HG03280 (cell line): ENCODE measurements at regions not wholly inside any gene's neighbourhood (a gene's known extent, or its start where the extent isn't known, plus 50 kb on each side); places are given as distances from the start of the nearest gene placed in this dataset.
"Not testable (repeated sequence)": the region's sequence is repeated elsewhere in the genome, so short reads cannot be mapped to it uniquely, and the experiment has no call there.

Experiments
- ATAC-seq: cut with Tn5 transposase; IDR thresholded peaks from one replicate; pipeline ENCODE4 v1.9.1; 2021; ENCODE audit warnings: mild to moderate bottlenecking, moderate library complexity; ENCODE audit not compliant: unreplicated experiment

- no peak for ATAC-seq
These were observed 150.5 kb downstream of the LYPLAL1 start for GRCh38 chr1:219324171-219324570.

- no peak for ATAC-seq
These were observed 149.7 kb downstream of the LYPLAL1 start for GRCh38 chr1:219323426-219323825.

GRCh38 chr1:219322766-219323165 is 149.1 kb downstream of the LYPLAL1 start:
- ATAC-seq, result no peak

GRCh38 chr1:219320563-219320962 is 146.9 kb downstream of the LYPLAL1 start:
- not testable (repeated sequence) for ATAC-seq

GRCh38 chr1:219318826-219319225 is 145.1 kb downstream of the LYPLAL1 start:
- no peak for ATAC-seq

- no peak for ATAC-seq
These were observed 144.2 kb downstream of the LYPLAL1 start for GRCh38 chr1:219317762-219318353.

GRCh38 chr1:219316066-219316465 is 142.4 kb downstream of the LYPLAL1 start:
- no peak for ATAC-seq

GRCh38 chr1:219313961-219314360 is 140.3 kb downstream of the LYPLAL1 start:
- ATAC-seq, result no peak

- ATAC-seq, result no peak
These were observed 139.3 kb downstream of the LYPLAL1 start for GRCh38 chr1:219312967-219313366.

GRCh38 chr1:219310181-219310728 is 136.6 kb downstream of the LYPLAL1 start:
- ATAC-seq, result no peak

- ATAC-seq, result no peak
These were observed 134.7 kb downstream of the LYPLAL1 start for GRCh38 chr1:219308367-219308766.

GRCh38 chr1:219304227-219305226 is 130.8 kb downstream of the LYPLAL1 start:
- no peak for ATAC-seq

GRCh38 chr1:219302697-219303096 is 129.0 kb downstream of the LYPLAL1 start:
- ATAC-seq, result no peak

GRCh38 chr1:219299420-219299819 is 125.7 kb downstream of the LYPLAL1 start:
- no peak for ATAC-seq

- no peak for ATAC-seq
These were observed 125.0 kb downstream of the LYPLAL1 start for GRCh38 chr1:219298571-219299148.

GRCh38 chr1:219296430-219297355 is 123.0 kb downstream of the LYPLAL1 start:
- ATAC-seq, result no peak

GRCh38 chr1:219294251-219294650 is 120.6 kb downstream of the LYPLAL1 start:
- no peak for ATAC-seq

- ATAC-seq, result no peak
These were observed 119.7 kb downstream of the LYPLAL1 start for GRCh38 chr1:219293410-219293809.

GRCh38 chr1:219292999-219293398 is 119.3 kb downstream of the LYPLAL1 start:
- ATAC-seq, result no peak

- no peak for ATAC-seq
These were observed 118.7 kb downstream of the LYPLAL1 start for GRCh38 chr1:219292341-219292740.
